NCI-H82 treated with DMSO at 0.1 percent for 48 hours (cell line): ENCODE measurements at regions not wholly inside any gene's neighbourhood (a gene's known extent, or its start where the extent isn't known, plus 50 kb on each side); places are given as distances from the start of the nearest gene placed in this dataset.
"Not testable (repeated sequence)": the region's sequence is repeated elsewhere in the genome, so short reads cannot be mapped to it uniquely, and the experiment has no call there.

Source experiments
- DNase-seq: peaks from one replicate; lab custom pipeline; 2025; ENCODE audit not compliant: unreplicated experiment; lab: John Stamatoyannopoulos, UW

DNA sequence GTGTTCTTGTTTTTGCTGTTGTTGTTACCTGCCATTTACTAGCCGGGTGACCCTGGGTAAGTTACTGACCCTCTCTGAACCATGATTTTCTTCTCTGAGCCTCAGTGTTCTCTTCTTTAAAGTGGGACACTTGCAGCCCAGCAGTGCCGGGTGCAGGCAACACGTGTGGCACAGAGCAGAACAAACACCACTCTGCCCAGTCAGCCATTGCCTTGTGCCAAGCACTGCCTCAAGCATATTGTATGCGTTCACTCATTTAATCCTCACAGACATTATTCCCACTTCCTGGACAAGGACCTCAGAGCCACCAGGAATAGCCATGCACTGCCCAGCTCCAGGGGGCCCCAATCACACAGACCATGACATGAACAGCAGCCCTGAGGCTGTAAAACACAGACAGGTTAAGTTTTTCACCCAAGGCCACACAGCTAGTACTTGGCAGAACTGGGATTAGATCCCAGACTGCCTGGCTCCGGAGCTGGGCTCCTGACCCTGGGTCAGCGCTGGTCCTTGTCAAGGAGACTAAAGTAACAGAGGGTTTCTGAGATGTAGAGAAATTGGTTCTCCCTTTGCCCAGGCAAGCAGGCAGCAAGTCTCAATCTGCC lies 74.0 kb upstream of the PTPN1 start:
- DNase-seq: no peak

DNA sequence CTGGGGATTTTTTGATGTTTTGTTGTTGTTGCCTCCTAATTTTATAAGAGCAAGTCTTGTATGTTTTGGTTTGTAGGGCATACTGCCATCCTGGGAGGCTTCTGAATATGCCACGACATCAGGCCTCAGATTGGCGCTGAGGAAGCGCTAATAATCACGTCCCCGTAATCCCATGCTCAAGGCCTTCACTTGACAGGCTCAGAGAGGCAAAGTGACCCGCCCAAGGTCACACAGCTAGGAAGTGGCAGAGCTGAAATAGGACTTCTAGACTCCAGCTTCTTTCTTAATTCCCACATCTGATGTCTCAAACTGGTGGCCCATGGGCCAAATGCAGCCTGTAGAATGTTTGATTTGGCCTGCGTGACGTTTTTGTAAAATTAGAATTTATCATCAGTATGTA lies 73.5 kb upstream of the PTPN1 start:
- no peak for DNase-seq

DNA sequence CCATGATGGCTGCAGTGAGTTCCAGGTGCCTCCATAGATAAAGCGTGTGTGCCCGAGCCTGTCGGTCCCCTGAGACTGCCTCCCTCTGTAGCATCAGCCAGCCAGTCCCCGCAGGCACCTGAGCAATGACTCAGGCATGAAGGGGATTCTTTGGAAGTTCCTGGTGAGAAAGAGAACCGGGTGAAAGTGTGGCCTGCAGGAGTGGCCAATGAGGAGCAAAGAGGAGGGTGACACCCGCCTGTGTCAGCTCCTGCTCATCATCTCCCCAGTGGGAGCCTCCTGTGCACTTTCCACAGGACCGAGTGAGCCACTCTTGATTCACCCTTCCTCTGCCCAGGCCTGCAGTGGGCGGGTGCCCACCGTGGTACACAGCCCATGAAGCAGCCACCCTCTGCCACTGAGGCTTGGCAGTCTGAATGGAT lies 71.2 kb upstream of the PTPN1 start:
- DNase-seq: no peak

DNA sequence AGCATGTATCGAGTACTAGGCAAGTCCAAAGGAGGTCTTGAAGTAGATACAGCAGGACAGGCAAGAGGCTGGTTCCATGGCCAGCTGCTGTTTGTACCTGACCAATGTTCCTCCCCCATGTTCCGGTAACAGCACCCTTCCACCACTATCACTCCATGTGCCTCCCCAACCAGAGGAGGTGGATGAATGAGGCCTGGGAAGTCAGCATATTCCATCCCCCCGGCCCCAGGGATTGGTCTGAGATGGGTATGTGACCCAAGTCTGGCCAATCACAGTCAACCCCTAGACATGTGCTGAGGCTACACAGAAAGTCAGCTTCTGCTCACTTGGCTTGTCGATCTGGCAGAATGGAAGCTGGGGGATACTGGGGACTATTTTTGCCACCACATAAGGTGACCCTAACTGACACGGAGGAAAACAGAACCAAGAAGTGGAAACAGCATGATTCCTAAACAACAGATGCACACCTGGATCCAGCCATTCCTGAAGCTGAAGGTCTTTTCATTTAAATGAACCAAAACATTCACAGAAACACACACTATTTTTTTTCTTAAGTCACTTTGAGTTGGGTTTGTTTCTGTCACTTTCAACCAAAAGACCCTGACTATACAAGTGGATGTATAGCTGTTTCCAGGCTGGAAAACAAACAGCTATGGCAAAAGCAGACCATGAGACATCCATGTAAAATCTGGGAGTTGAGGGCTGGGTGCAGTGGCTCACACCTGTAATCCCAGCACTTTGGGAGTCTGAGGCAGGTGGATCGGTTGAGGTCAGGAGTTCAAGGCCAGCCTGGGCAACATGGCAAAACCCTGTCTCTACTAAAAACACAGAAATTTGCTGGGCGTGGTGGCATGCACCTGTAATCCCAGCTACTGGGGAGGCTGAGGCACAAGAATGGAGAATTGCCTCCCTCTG lies 70.4 kb upstream of the PTPN1 start:
- DNase-seq: no peak

DNA sequence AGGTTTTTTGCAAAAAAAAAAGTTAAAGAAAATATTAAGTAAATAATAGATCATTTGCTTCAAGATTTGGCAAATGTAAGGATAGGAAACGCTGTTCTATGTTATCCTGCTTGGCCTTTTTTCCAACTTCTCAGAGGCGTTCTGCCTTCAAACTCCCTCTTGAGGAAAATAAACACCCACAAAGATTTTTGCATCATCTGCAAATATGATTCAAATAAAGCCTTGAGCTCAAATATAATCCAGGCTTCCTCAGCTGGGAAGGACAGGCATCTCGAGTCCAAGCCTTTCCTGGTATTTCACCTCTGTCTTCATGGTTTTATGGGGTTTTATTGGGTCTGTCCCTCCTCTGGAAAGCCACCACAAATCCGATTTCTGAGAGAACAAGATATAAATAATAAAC lies 67.7 kb upstream of the PTPN1 start:
- no peak for DNase-seq

DNA sequence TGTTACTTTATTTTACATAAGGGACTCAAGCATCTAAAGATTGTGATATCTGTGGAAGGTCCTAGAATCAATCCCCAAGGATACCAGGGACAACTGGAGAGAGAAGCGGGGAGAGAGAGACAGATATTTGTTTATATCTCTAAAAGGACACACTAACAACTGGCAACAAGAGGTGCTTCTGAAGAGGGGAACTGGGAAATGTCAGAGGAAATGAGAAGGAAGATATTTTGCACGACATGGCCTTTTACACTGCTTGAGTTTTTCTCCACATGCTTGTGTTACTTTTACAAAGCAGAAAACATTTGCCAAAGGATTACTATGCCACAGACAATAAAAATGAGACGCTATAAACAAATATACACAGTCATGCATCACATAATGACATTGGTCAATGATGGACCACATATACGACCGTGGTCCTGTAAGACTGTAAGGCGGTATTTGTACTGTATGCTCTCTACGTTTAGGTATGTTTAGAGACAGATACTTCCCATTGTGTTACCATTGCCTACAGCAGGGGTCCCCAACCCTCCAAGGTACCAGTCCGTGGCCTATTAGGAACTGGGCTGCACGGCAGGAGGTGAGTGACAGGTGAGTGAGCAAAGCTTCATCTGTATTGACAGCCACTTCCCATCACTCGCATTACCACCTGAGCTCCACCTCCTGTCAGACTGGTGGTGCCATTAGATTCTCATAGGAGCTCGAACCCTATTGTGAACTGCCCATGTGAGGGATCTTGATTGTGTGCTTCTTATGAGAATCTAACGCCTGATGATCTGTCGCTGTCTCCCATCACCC lies 64.6 kb upstream of the PTPN1 start:
- no peak for DNase-seq

DNA sequence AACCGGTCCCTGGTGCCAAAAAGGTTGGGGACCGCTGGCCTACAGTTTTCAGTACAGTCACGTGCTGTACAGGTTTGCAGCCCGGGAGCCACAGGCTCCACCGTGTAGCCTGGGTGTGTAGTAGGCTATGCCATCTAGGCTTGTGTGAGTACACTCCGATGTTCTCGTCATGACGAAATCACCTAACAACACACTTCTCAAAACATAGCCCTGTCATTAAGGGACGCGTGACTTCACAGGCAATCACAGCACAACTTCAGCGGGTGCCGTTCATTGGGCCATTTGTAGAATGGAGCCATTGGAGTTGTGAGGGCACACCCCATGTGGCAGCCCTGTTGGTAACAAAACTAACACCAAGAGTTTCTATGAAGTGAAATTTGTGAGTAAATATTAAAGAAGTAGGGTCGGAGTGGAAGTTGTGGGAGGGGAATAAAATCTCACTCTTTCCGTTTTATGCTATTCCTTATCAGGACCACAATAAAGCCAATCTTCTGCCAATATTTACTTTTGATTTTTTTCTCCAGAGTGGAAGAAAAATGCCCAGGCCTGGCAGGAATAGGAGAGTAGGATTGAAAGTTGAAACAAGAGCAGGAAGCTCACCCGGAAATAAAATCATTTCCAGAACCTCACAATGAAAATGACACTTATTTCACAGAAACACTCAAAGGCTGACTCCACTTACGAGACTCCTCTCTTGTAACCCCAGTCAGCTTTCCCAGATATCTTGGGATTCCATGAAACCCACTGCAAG lies 63.7 kb upstream of the PTPN1 start:
- DNase-seq: no peak

DNA sequence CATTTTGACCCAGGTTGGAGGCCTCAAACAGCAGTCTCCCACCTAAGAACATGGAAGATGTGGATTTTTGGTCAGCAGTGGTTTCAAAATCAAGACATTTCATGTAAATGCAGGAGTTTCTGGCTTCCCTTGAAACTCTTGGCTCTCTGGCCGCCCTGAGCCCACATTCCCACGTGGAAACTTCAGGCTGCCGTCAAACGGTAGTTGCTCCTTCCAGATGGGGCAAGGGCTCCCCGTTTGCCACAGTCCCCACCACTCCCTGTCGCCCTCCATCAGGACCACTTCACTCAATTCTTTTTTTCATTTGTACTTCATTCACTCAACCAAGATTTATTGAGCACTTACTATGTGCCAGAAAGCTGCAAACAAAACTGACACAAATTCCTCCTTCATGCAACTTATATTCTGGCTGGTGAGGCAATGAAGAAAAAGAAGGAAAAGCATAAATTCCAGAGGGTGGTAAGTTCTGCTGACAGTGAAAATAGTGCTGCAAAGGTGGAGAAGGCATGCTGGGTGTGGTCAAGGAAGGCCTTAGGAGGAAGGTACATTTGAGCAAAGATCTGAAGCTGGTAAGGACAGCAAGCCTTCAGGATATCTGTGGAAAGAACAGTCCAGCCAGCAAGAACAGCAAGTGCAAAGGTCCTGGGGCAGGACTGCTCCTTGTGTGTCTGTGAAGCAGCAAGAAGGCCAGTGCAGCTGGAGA lies 62.9 kb upstream of the PTPN1 start:
- no peak for DNase-seq

DNA sequence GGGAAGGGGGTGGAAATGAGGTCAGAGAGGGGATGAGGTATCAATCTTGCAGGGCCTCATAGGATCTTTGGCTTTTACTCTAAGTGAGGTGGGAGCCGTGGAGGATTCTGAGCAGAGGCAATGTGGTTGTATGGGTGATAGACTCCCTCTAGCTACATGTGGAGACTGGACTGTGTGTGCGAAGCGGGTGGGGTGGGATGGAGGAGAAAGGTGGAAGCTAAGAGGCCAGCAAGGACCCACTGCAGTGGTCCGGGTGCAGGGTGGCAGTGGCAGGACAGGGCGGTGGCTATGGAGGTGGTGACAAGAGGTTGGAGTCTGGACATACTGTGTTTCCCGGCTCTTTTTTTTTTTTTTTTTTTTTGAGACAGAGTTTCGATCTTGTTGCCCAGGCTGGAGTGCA lies 62.4 kb upstream of the PTPN1 start:
- DNase-seq: no peak

DNA sequence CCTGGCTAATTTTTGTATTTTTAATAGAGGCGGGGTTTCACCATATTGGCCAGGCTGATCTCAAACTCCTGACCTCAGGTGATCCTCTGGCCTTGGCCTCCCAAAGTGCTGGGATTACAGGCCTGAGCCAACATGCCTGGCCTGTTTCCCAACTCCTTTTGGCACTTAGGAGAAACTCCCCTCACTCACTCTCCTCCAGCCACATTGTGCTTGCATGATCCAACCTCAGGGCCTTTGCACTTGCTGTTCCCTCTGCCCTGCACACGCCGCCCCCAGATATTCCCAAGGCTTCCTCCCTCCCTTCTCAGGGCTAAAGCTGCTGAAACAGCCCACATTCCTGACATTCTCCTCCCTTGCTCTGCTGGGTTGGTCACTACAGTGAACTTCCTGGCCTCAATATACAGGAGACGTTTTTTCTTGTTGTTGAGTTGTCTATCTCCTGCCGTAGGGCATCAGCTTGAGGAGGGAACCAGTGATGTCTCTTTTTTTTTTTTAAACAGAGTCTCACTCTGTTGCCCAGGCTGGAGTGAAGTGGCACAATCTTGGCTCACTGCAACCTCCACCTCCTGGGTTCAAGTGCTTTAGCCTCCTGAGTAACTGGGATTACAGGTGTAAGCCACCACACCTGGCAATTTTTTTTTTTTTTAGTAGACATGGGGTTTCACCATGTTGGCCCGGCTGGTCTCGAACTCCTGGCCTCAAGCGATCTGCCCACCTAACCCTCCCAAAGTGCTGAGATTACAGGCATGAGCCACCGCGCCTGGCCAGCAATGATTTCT lies 61.4 kb upstream of the PTPN1 start:
- not testable (repeated sequence) for DNase-seq

DNA sequence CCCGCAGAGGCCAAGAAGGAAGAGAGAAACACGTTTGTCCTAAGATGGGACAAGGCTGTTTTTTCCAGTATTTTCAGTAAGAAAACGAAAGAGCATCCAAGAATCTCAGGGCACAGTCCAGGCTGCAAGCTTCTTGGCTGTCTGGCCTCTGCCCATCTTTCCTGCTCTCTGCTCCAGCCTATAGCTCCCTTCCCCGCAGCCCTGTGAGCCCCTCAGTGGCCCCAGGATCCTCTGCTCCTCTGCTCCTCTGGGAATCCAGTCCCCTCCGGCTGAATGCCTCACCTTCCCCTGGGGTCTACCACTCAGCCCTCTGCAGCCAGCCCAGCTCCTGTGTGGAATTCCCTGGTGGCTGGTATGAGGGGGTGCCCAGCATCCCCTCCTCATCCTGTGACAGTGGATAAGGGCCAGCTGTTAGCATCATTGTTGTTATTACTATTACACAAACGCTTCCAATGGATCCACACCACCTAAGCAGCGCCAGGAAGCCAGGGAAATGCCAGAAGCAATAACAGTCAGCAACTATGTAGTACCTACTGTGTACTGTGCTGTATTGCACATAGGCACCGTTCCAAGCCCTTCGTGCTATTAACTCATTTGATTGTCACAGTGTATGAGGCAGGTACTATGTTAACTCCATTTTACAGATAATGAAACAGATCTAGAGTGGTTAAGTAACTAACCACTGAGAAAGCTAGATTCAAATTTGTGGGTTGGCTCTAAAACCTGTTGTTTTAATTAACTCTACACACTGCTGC lies 60.3 kb upstream of the PTPN1 start:
- no peak for DNase-seq

DNA sequence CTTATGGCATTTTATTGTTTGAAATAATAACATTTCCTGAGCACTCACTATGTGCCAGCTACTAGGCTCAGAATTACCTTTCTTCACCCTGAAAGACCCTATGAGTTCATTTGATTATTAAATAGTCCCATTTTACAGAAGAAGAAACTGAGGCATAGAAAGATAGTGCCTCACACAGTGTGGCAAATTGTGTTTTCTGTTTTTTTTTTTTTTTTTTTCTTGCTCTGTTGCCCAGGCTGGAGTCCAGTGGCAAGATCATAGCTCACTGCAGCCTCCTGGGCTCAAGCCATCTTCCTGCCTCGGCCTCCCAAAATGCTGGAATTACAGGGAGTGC lies 59.7 kb upstream of the PTPN1 start:
- no peak for DNase-seq

DNA sequence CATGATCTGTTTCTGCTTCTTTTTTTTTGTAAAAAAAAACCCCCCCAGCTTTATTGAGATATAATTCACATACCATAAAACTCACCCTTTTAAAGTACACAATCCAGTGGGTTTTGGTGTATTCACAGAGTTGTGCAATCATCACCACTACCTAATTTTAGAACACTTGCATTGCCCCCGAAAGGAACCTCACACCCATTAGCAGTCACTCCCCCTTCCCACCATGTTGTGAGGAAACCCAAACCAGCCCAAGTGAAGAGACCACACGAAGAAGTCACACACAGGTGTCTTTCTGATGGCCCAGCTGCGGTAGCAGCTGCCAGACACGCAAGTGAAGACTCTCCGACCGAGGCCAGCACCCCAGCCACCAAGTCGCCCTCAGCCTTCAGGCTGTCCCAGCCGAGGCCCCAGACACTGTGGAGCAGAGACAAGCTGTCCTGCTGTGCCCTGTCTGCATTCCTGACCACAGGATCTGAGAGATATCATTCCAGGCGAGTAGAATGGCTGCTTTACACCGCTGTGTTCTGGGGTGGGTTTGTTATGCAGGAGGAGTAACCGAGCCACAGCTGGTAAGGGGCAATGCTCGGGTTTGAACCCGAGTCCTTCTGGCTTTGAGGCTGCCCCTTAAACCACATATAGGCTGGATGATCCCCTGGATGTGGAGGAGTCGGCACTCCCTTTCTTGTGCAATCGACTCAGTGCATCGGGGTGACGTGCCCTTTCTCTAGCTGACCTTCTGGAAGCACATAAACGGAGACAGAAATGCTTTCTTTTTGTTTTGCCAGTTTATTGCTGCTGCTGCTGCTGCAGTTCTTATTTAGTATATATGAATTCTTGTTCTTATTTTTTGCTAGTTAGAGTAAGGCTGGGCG lies 59.1 kb upstream of the PTPN1 start:
- DNase-seq: no peak

DNA sequence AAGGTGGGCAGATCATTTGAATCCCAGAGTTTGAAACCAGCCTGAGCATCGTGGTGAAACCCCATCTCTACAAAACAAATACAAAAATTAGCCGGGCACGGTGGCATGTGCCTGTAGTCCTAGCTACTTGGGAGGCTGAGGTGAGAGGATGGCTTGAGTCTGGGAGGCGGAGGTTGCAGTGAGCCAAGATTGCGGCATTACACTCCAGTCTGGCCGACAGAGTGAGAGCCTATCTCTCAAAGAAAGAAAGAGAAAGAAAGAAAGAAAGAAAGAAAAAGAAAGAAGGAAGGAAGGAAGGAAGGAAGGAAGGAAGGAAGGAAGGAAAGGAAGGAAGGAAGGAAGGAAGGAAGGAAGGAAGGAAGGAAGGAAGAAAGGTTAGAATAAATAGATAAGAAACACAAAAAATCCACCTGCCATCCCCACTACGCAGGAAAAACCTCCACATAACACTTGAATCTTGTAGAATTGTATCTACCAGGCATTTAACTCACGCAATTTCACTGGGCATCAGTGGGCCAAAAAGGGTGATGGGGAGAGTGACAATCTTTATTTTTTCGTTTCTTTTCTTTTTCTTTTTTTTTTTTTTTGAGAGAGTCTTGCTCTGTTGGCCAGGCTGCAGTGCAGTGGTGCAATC lies 58.3 kb upstream of the PTPN1 start:
- DNase-seq: not testable (repeated sequence)

DNA sequence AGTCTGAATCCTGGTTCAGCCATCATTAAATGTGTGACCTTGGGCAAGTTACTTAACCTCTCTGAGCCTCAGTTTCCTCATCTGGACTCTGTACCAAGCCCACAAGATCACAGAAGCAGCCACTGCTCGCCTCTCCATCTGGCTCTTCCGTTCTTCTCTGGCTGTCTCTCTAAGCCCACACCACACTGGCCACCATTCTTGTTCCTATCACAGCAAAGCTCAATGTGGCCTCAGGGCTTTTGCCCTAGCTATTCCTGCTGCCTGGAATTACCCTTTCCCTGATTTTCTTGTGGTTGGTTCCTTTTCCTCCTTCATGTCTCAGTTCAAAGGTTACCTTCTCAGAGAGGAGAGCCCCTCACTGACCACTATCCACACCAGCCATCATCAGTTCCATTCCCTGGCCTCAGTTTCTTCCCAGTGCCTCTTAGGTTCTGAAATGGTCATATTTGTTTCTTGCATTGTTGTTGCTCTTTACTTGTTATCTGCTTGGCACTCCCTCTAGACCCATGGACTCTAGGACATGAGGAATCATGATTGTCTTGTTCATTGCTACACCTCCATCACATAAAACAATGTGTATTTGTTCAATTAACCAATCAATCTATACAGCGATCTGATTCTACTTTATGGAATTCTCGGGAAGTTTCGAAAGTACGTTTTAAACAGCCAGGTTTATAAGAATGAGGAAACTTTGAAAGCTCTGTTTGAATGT lies 56.5 kb upstream of the PTPN1 start:
- DNase-seq: no peak

DNA sequence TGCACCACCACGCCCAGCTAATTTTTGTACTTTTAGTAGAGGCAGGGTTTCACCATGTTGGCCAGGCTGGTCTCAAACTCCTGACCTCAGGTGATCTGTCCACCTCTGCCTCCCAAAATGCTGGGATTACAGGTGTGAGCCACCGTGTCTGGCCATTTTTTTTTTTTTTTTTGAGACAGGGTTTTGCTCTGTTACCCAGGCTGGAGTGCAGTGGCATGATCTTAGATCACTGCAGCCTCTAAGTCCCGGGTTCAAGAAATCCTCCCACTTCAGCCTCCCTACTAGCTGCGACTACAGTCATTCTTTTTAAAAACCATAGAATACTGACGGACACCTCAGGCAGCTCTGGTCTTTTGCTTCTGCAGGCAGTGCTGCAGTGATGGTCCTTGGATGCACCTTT lies 54.9 kb upstream of the PTPN1 start:
- not testable (repeated sequence) for DNase-seq
